ENCODE measurements at regions not wholly inside any gene's neighbourhood (a gene's known extent, or its start where the extent isn't known, plus 50 kb on each side); places are given as distances from the start of the nearest gene placed in this dataset.

- DNase-seq (ENCODE audit: low read depth), result no peak
- TF ChIP-seq CTCF (IDR thresholded peaks at IDR 0.05; ENCODE audit: insufficient read depth, low read length), result no peak
- no peak overlapping the region for H3K4me3 ChIP-seq (ENCODE audit: low read depth, low read length)
These were observed 578.3 kb downstream of the PDCD6IP start for GRCh38 chr3:34376691-34377090.

- no peak for TF ChIP-seq CTCF (IDR thresholded peaks at IDR 0.05; ENCODE audit: insufficient read depth, low read length)
- no peak overlapping the region for H3K4me3 ChIP-seq (ENCODE audit: low read depth, low read length)
- no peak for DNase-seq (ENCODE audit: low read depth)
These were observed 579.5 kb downstream of the PDCD6IP start for GRCh38 chr3:34377961-34378360.

GRCh38 chr3:34381243-34381642 lies 582.8 kb downstream of the PDCD6IP start:
- no peak overlapping the region for H3K4me3 ChIP-seq (ENCODE audit: low read depth, low read length)
- no peak for DNase-seq (ENCODE audit: low read depth)
- TF ChIP-seq CTCF (IDR thresholded peaks at IDR 0.05; ENCODE audit: insufficient read depth, low read length), result no peak

GRCh38 chr3:34382859-34383258 lies 584.4 kb downstream of the PDCD6IP start:
- no peak for TF ChIP-seq CTCF (IDR thresholded peaks at IDR 0.05; ENCODE audit: insufficient read depth, low read length)
- H3K4me3 ChIP-seq (ENCODE audit: low read depth, low read length), result no peak overlapping the region
- no peak for DNase-seq (ENCODE audit: low read depth)

- no peak for DNase-seq (ENCODE audit: low read depth)
These were observed 587.9 kb downstream of the PDCD6IP start for GRCh38 chr3:34386309-34386708.

GRCh38 chr3:34387826-34388564 lies 589.6 kb downstream of the PDCD6IP start:
- H3K4me3 ChIP-seq (ENCODE audit: low read depth, low read length), result no peak overlapping the region
- TF ChIP-seq CTCF (IDR thresholded peaks at IDR 0.05; ENCODE audit: insufficient read depth, low read length), result no peak

More at GRCh38 chr3:34386309-34386708, 587.9 kb downstream of the PDCD6IP start:
- no peak for TF ChIP-seq CTCF (IDR thresholded peaks at IDR 0.05; ENCODE audit: insufficient read depth, low read length)
- no peak overlapping the region for H3K4me3 ChIP-seq (ENCODE audit: low read depth, low read length)

GRCh38 chr3:34388830-34389229 lies 590.4 kb downstream of the PDCD6IP start:
- TF ChIP-seq CTCF (IDR thresholded peaks at IDR 0.05; ENCODE audit: insufficient read depth, low read length), result no peak
- no peak for DNase-seq (ENCODE audit: low read depth)
- no peak overlapping the region for H3K4me3 ChIP-seq (ENCODE audit: low read depth, low read length)

More at GRCh38 chr3:34387826-34388564, 589.6 kb downstream of the PDCD6IP start:
- DNase-seq (ENCODE audit: low read depth), result no peak
